AG09319 (cell line): ENCODE measurements at regions not wholly inside any gene's neighbourhood (a gene's known extent, or its start where the extent isn't known, plus 50 kb on each side); places are given as distances from the start of the nearest gene placed in this dataset.

Experiments used
- DNase-seq: peaks from one replicate; pipeline ENCODE4 v3.0.0-alpha.2; 2010; ENCODE audit warnings: low read depth; ENCODE audit errors: extremely low read depth
- TF ChIP-seq, protein P1 (sequence below): IDR thresholded peaks from 2 replicates; pipeline ENCODE4 v1.5.1; 2011; ENCODE audit warnings: low read depth, mild to moderate bottlenecking, inconsistent platforms, low read length, moderate library complexity

DNA sequence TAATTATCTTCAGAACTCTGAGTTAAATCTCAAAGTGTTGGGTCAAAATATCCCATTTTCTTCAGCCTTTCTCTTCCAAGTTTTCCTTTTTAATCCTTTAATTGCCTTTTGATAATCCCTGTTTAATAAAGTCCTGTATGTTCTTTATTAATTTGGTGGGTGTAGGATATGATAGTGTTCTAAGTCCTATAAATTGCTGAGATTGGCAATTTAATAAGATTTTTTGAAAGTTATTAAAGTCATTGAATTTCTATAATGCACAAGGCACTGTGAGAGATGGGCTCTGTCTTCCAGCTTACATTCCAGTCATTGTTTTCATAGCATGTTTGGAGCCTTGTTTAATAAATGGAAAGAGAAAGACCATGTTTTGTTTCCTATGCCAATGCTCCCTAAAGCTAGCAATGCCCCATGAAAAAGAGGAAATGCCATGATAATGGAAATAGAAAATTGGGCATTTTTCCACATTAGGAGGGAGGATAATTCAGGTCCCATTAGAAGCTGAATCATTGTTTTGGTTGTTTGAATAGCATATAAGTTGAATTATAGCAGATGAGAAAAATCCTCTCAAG lies 404.8 kb downstream of the CD109 start:
- no peak for DNase-seq

DNA sequence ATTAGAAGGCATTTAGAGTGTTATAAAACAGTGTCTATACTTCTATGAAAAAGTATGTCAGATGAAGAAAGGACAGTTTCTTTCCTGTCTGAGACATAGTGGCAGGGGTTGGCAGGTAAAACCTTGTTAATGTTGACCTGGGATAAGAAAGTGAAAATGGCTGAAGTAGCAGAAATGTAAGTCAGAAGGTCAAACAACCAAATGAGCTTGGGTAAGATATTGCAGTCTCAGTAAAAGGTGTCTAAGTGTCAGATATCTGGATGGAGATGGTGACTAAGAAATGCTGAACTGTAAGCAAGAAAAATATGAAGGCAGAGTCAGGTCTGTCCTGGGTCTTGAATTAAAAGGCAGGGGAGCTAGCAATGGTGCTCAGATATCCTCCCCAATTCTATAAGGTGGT lies 400.3 kb downstream of the CD109 start:
- no peak for DNase-seq
- TF ChIP-seq, protein P1, sequence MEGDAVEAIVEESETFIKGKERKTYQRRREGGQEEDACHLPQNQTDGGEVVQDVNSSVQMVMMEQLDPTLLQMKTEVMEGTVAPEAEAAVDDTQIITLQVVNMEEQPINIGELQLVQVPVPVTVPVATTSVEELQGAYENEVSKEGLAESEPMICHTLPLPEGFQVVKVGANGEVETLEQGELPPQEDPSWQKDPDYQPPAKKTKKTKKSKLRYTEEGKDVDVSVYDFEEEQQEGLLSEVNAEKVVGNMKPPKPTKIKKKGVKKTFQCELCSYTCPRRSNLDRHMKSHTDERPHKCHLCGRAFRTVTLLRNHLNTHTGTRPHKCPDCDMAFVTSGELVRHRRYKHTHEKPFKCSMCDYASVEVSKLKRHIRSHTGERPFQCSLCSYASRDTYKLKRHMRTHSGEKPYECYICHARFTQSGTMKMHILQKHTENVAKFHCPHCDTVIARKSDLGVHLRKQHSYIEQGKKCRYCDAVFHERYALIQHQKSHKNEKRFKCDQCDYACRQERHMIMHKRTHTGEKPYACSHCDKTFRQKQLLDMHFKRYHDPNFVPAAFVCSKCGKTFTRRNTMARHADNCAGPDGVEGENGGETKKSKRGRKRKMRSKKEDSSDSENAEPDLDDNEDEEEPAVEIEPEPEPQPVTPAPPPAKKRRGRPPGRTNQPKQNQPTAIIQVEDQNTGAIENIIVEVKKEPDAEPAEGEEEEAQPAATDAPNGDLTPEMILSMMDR = no peak

More for the DNA sequence above, 404.8 kb downstream of the CD109 start:
- TF ChIP-seq, protein P1 = no peak

DNA sequence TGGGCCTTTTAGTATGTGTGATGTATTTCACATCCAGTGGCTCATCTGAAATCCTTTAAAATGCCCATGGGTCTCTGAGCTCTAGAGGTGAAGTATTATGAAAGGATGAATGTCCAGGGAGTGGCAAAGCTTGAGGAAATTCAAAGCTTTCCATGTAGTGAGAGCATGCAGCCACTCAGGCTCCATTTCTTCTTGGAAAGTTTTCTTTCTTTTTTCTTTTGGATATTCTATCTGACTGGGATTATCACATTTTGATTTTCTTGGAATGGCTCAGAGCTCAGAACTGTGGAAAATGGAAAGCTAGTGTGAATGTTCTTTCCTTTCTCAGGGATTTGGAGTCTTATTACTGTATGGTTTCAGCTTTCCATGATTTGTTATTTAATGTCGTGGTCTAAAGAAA lies 397.4 kb downstream of the CD109 start:
- TF ChIP-seq, protein P1 = no peak
- DNase-seq = no peak

DNA sequence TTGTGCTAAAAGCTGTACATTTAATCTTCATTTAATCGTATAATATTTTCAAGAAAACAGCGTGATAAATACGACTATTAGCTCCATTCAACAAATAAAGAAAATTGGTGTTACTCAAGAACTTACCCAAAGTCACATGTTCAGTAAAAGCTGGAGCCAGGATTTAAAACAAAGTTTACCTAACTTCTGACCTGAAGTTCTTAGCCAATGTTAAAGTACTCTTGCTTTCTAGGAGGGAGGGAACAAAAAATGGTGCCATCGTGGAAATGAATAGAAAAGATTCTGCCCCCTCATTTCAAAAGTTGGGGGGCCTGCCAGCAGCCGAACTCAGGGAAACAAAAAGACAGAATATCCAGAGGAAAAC lies 395.8 kb downstream of the CD109 start:
- TF ChIP-seq, protein P1 = no peak
- no peak for DNase-seq

DNA sequence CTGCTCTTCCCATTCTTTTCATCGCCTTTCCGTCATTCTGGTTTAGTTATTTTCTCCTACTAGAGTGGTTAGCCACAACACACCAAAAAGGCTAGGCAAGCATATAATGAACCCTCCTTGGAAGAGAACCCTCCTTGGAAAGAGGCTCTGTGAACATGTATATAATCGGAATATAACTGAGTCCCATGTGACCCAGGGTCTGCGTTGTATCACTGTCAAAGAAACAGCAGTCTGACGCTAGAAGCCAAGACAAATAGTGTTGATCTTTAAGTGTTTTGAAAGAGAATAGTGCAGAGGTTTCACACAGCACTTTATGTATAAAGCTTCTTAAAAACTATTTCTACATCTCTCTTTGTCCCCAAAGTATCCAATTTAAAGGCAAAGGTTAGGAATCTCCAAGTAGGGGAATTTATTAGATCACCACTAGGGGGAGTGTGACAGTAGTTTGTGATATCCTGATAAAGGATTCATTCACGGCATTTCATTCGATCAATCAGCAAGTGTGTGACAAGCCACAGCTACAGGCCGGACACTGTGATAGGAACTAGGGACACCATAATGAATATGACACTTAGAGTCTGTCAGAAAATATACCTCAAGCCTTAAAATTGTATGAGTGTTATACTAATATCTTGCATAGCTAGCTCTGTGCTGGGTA lies 395.3 kb downstream of the CD109 start:
- DNase-seq = no peak

DNA sequence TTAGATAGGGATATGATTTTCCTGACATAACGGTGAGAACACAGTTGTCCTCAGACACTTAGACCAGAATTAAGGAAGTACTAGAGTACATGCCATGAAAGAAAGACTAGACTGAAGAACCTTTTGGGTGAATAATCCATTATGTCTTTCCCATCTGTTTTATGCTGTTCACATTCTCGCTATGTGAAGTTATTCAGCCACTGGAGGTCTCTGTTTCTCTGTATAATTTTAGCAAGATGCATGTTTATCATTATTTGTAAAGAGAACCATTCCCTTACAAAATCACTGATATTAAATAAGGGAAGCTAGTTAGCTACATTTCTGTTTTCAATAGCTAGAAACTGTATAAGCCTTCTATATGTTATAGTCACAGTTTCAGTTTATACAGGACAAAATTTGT lies 391.9 kb downstream of the CD109 start:
- DNase-seq = no peak
- TF ChIP-seq, protein P1 = peak; percentile 52

More for the DNA sequence above, 395.3 kb downstream of the CD109 start:
- TF ChIP-seq, protein P1 = peak; percentile 57

DNA sequence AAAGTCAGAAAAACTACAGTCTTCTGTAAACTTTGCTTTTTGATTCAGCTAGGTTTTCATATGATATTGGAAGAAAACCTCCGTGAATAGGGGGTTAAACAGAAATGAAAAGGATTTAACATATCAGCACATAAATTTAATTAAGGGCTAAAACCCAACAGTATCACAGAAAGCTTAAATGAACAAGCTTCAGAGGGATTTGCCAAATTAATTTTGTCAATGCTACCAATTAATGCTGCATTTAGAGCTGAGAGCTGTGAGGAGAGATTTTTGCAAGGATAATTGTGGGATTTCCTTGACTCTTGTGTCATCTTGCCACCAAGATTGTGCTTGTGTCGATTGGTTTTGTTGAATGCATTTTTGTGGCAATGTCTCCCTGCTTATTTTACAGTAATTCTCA lies 379.9 kb downstream of the CD109 start:
- TF ChIP-seq, protein P1 = no peak
- DNase-seq = no peak
